ENCODE measurements at regions not wholly inside any gene's neighbourhood (a gene's known extent, or its start where the extent isn't known, plus 50 kb on each side); places are given as distances from the start of the nearest gene placed in this dataset.

- no peak overlapping the region for H3K27ac ChIP-seq (ENCODE audit: low read depth in 1 of 2, low read length in 2 of 2)
- no peaks in the 10 kb centered on the region for H3K9me3 ChIP-seq (ENCODE audit: control insufficient read depth in 4 of 4, low read length in 3 of 4)
- no peaks in the 10 kb centered on the region for H3K4me1 ChIP-seq (ENCODE audit: control insufficient read depth in 4 of 4, insufficient read depth in 4 of 4, low read length in 3 of 4)
- no peak for DNase-seq (ENCODE audit: low spot score)
- H3K4me3 ChIP-seq (ENCODE audit: low read depth in 1 of 3, low read length in 3 of 3), result no peak overlapping the region
- no peaks in the 10 kb centered on the region for H3K36me3 ChIP-seq (ENCODE audit: control insufficient read depth in 4 of 4, insufficient read depth in 3 of 4, low read depth in 1 of 4, low read length in 3 of 4)
- TF ChIP-seq FOXA2 (IDR thresholded peaks at IDR 0.05) (no peak), ATF3 (IDR thresholded peaks at IDR 0.05) (no peak), EGR1 (IDR thresholded peaks at IDR 0.05; ENCODE audit: low read depth in 2 of 2) (no peak), YY1 (IDR thresholded peaks at IDR 0.05) (no peak), SP1 (IDR thresholded peaks at IDR 0.05) (no peak), GABPA (IDR thresholded peaks at IDR 0.05 in 1 of 2, conservative IDR thresholded peaks at IDR 0.05 in 1 of 2) (no peak), ZBTB33 (IDR thresholded peaks at IDR 0.05) (no peak), JUND (IDR thresholded peaks at IDR 0.05) (no peak), TAF1 (conservative IDR thresholded peaks at IDR 0.05) (no peak), RXRA (IDR thresholded peaks at IDR 0.05) (no peak), FOXA1 (IDR thresholded peaks at IDR 0.05) (no peak), HNF4G (IDR thresholded peaks at IDR 0.05) (no peak), HNF4A (conservative IDR thresholded peaks at IDR 0.05) (no peak), NR2F2 (IDR thresholded peaks at IDR 0.05) (no peak), MAX (IDR thresholded peaks at IDR 0.05) (no peak)
- no peaks in the 10 kb centered on the region for H3K27me3 ChIP-seq (ENCODE audit: control insufficient read depth in 4 of 4, insufficient read depth in 4 of 4, low read length in 3 of 4)
- WGBS, result 88% methylated on average over 2 of the region's 2 CpGs
- H3K9ac ChIP-seq (ENCODE audit: low read depth in 1 of 2, low read length in 2 of 2), result no peak overlapping the region
Measured at GRCh38 chr2:226560325-226560724, 239.3 kb downstream of the IRS1 start.

GRCh38 chr2:226559536-226559935 lies 240.1 kb downstream of the IRS1 start:
- Histone ChIP-seq H3K4me1 (ENCODE audit: control insufficient read depth in 4 of 4, insufficient read depth in 4 of 4, low read length in 3 of 4) (no peaks in the 10 kb centered on the region), H3K9ac (ENCODE audit: low read depth in 1 of 2, low read length in 2 of 2) (no peak overlapping the region), H3K9me3 (ENCODE audit: control insufficient read depth in 4 of 4, low read length in 3 of 4) (no peaks in the 10 kb centered on the region), H3K27ac (ENCODE audit: low read depth in 1 of 2, low read length in 2 of 2) (no peak overlapping the region), H3K4me3 (ENCODE audit: low read depth in 1 of 3, low read length in 3 of 3) (no peak overlapping the region), H3K27me3 (ENCODE audit: control insufficient read depth in 4 of 4, insufficient read depth in 4 of 4, low read length in 3 of 4) (no peaks in the 10 kb centered on the region), H3K36me3 (ENCODE audit: control insufficient read depth in 4 of 4, insufficient read depth in 3 of 4, low read depth in 1 of 4, low read length in 3 of 4) (no peaks in the 10 kb centered on the region)
- WGBS, result 86% methylated on average over 2 of the region's 2 CpGs
- no peak for DNase-seq (ENCODE audit: low spot score)
- TF ChIP-seq MAX (IDR thresholded peaks at IDR 0.05) (no peak), ATF3 (IDR thresholded peaks at IDR 0.05) (no peak), REST (IDR thresholded peaks at IDR 0.05) (no peak), ZBTB33 (IDR thresholded peaks at IDR 0.05) (no peak), YY1 (IDR thresholded peaks at IDR 0.05) (no peak), HNF4G (IDR thresholded peaks at IDR 0.05) (no peak), CTCF (IDR thresholded peaks at IDR 0.05; ENCODE audit: low read depth, low read length, missing input control) (no peak), GABPA (IDR thresholded peaks at IDR 0.05 in 1 of 2, conservative IDR thresholded peaks at IDR 0.05 in 1 of 2) (no peak), TAF1 (conservative IDR thresholded peaks at IDR 0.05) (no peak), SP1 (IDR thresholded peaks at IDR 0.05) (no peak), NR2F2 (IDR thresholded peaks at IDR 0.05) (no peak), HNF4A (conservative IDR thresholded peaks at IDR 0.05) (no peak), JUND (IDR thresholded peaks at IDR 0.05) (no peak), RXRA (IDR thresholded peaks at IDR 0.05) (no peak), FOXA1 (IDR thresholded peaks at IDR 0.05) (no peak), FOXA2 (IDR thresholded peaks at IDR 0.05) (no peak), EGR1 (IDR thresholded peaks at IDR 0.05; ENCODE audit: low read depth in 2 of 2) (no peak)

Data from liver (tissue), 8 donors.